ENCODE measurements at regions not wholly inside any gene's neighbourhood (a gene's known extent, or its start where the extent isn't known, plus 50 kb on each side); places are given as distances from the start of the nearest gene placed in this dataset.
"Not testable (repeated sequence)": the region's sequence is repeated elsewhere in the genome, so short reads cannot be mapped to it uniquely, and the experiment has no call there.

- DNase-seq (ENCODE audit: low read depth), result no peak
- TF ChIP-seq, protein P1, sequence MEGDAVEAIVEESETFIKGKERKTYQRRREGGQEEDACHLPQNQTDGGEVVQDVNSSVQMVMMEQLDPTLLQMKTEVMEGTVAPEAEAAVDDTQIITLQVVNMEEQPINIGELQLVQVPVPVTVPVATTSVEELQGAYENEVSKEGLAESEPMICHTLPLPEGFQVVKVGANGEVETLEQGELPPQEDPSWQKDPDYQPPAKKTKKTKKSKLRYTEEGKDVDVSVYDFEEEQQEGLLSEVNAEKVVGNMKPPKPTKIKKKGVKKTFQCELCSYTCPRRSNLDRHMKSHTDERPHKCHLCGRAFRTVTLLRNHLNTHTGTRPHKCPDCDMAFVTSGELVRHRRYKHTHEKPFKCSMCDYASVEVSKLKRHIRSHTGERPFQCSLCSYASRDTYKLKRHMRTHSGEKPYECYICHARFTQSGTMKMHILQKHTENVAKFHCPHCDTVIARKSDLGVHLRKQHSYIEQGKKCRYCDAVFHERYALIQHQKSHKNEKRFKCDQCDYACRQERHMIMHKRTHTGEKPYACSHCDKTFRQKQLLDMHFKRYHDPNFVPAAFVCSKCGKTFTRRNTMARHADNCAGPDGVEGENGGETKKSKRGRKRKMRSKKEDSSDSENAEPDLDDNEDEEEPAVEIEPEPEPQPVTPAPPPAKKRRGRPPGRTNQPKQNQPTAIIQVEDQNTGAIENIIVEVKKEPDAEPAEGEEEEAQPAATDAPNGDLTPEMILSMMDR (IDR thresholded peaks at IDR 0.05; ENCODE audit: insufficient read depth, low read depth, low read length, missing control alignments), result no peak
- H3K4me3 ChIP-seq (ENCODE audit: low read depth, low read length), result no peak overlapping the region
These were observed 164.0 kb upstream of the ZNF337 start for GRCh38 chr20:25860531-25861150.

DNA sequence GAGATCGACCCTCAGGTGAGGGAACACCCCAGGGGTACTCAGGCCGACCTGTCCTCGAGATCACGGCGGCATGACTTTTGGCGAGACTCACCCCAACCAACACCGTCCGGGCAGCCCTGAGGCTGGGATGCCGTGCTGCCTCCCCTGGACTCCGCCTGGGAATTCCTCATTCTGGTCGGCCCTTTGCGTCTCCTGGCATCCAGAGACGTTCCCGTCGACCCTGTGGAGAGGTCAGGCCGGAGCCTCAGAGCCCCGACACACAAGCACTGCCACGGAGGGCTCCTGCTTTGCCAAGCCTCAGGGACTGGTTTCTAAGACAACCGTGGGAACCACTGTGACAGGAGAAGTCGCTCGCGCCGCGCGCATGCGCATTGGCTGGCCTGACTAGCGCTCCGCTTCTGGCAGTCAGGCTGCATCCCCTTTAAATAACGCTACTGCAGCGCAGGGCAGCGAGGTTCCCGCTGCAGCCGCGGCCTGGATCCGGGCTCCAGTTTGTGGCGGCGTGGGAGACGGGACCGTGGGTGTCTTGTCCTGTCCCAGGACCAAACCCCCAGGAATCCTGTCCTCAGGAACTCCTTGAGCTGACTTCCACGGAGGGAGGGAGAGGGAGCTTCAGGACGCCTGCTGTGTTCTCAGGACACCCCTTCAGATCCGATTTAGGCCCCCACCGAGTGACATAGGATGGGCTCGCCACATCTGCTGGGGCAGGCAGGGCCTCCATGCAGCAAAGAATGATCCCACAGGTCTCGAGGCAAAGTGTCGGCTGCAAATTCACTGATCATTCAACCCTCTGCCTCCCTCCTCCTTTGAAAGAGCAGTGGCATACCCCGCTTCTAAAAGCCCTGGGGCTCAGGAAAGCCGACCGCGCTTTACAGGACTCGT is 163.2 kb upstream of the ZNF337 start:
- no peak overlapping the region for H3K4me3 ChIP-seq (ENCODE audit: low read depth, low read length)
- TF ChIP-seq, protein P1 (IDR thresholded peaks at IDR 0.05; ENCODE audit: insufficient read depth, low read depth, low read length, missing control alignments), result no peak
- DNase-seq (ENCODE audit: low read depth), result no peak

DNA sequence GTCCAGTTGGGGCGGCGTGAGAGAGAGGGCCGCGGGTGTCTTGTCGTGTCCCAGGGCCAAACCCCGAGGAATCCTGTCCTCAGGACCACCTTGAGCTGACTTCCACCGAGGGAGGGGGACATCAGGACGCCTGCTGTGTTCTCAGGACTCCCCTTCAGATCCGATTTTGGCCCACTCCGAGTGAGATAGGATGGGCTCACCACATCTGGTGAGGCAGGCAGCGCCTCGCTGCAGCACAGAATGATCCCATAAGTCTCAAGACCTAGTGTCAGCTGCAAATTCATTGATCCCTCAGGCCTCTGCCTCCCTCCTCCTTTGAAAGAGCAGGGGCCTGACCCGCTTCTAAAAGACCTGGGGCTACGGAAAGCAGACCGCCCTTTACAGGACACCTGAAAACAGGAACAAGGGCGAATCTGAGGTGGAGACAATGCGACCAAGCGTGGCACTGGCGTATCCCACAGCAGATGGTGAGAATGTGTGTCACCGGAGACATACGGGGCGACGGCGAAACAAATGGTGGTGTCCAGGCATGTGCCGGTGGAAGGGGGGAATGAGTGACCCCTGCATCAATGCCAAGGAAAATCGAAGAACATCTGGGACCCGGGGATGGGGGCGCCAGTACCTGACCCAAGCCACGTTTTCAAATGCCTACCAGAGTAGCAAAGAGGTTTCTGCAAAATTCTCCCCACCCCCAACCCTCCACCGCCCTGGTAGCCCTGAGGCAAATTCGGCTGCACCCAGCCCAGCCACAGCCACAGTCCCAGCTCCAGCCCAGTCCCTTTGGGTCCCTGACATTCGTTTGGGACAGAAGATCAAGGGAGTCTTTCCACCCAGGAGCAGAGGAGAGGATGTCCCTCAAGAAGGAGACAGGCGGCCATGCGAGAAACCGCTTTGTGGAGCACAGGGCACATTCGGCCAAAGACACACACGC is 162.1 kb upstream of the ZNF337 start:
- TF ChIP-seq, protein P1 (IDR thresholded peaks at IDR 0.05; ENCODE audit: insufficient read depth, low read depth, low read length, missing control alignments), result no peak
- no peak for DNase-seq (ENCODE audit: low read depth)
- H3K4me3 ChIP-seq (ENCODE audit: low read depth, low read length), result no peak overlapping the region

DNA sequence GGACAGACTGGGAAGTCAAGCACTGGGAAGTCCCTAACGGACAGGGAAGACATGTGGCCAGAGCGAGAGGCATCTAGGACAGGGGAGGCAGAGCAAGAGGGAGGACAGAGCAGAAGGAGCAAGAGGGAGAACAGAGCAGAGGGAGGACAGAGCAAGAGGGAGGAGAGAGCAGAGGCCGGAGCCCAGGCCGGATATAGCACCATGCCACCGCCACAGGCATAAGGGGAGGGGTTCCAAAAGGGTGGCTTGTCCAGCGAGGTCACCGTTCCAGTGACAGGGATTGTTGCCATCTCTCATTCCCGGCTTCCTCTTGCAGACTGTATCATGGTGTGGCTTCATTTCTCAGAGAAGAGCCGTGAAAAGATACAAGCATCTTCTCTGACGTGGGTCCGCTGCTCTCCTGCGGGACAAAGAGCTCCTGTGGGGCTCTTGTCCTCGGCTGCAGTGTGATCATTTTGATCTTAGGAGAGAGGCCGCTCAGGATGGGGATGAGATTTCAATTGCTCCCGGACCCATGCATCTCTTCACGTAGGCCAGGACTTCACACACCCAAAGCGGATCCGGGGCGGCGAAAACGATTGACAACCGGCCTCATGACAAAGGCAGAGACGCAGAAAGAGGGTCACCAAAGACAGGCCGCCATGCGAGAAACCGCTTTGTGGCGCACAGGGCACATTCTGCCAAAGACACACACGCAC is 160.6 kb upstream of the ZNF337 start:
- DNase-seq (ENCODE audit: low read depth); H3K4me3 ChIP-seq (ENCODE audit: low read depth, low read length): not testable (repeated sequence)

GRCh38 chr20:25856256-25856884 is 159.7 kb upstream of the ZNF337 start:
- DNase-seq (ENCODE audit: low read depth), result no peak
- H3K4me3 ChIP-seq (ENCODE audit: low read depth, low read length), result no peak overlapping the region
- TF ChIP-seq, protein P1 (IDR thresholded peaks at IDR 0.05; ENCODE audit: insufficient read depth, low read depth, low read length, missing control alignments), result no peak

DNA sequence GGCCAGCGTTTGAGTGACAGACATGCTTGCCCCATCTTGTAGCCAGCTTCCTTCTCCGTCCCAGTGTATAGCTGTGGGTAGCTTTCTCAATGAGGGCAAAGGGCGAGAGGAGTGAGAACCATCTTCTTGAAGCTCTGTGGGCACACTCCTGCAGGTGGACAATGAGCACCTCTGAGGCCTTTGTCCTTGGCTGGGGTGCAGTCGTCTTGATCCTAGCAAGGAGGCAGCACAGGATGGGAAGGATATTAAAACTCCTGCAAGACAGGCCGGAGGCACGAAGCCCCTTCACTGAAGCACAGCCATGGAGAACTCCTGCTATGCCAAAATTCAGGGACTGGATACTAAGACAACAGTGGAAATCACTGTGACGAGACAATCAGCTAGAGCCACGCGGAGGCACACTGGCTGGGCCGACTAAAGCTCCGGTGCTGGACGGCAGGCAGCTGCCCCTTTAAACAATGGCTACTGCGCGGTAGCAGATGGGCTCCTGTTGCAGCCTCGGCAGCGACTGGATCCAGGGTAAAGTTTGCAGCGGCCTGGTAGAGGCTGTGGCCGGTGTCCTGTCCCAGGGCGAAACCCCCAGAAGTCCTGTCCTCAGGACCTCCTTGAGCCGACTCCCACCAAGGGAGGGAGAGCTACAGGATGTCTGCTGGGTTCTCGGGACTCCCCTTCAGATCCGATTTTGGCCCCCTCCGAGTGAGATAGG is 159.0 kb upstream of the ZNF337 start:
- DNase-seq (ENCODE audit: low read depth); H3K4me3 ChIP-seq (ENCODE audit: low read depth, low read length): not testable (repeated sequence)

DNA sequence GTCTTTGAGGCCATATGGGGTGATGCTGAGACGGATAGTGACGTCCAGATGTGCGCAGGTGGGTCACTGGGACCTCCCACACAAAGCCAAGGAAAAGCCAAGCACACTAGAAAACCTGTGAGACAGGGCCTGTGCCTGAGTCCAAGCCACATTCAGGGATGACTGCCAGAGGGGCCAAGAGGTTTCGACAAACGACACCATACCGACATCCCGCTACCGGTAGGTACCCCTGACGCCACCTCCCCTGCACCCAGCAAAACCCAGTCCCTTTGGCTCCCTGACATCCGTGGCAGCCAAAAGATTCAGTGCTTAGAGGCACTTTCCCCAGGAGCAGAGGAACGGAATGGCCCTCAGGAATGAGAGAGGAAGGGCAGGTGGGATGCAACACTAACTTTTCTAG is 158.0 kb upstream of the ZNF337 start:
- DNase-seq (ENCODE audit: low read depth); H3K4me3 ChIP-seq (ENCODE audit: low read depth, low read length): not testable (repeated sequence)

DNA sequence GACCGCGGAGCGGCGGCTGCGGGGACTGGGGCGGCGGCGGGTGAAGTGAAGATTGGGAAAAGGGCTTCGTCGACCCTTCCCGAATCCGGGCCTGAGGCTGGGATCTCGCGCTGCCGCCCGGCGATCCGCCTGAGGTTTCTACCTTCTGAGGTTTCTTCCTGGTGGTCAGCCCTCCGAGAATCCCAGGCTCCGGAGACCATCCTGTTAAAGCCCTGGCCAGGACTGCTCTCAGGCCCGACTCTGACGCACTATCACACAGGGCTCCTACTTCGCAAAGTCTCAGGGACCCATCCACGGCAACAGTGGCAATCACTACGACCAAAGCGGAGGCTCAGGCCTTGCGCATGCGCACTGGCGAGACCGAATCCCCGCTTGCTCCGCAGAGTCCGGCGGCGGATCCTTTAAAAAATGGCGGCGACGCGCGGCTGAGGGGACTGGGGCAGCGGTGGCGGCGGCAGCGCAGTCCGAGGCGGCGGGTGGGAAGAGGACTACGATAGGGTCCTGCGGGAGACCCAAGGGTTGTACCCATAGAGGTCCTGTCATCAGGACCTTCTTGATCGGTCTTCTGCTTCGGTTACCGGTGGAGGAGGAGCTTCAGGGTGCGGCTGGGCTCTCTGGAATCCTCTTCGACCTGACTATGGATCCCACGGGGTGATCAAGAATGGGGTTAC is 157.2 kb upstream of the ZNF337 start:
- DNase-seq (ENCODE audit: low read depth), result peak; percentile 87
- peak overlapping the region; percentile 68 for H3K4me3 ChIP-seq (ENCODE audit: low read depth, low read length)

DNA sequence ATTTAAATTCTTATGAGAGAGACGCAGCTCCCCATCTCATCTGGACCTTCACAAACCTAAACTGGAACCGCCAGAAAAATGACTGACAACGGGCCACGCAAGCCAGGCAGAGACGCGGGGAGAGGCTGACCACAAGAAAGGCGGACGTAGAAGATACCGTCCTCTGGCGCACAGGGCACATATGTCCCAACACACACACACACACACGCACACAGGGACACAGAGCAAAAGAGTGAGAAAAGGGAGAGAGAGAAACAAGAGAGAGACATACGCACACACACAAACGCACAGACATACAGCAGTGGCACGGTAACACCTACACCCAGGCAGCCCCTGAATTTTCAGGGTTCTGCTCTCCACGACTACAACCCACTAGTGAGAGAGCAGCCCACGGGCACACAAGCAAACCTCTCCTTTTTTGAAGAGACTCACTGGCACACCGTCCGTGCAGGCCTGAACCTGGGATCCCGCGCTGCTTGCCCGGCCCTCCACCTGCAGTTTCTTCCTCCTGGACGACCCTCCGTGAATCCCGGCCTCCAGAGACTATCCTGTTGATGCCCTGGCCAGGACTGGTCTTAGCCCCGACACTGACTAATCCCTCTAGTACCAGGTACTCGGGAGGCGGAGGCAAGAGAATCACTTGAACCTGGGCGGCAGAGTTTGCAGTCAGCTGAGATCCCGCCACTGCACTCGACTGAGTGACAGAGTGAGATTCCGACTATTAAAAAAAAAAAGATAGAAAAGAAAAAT is 156.5 kb upstream of the ZNF337 start:
- peak overlapping the region; percentile 68 for H3K4me3 ChIP-seq (ENCODE audit: low read depth, low read length)
- DNase-seq (ENCODE audit: low read depth), result not testable (repeated sequence)

DNA sequence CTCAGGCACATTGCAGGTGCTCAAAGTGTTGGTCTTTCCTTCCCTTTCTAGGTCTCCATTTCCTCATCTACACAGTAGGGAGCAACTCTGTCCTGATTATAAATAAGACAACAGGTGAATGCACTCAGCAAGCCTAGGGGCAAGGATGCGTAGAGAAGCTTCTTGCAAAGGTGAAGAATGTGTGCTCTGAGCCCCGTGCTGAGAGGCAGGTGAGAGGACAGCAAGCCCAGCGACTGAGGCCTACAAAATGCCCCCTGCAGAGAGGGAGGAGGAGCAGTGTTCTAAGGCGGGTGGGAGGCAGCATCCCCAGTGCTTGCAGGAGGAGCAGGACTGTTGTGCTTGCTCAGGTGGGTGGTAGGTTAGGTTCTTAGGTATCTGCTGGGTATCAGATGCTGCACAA is 153.5 kb upstream of the ZNF337 start:
- not testable (repeated sequence) for H3K4me3 ChIP-seq (ENCODE audit: low read depth, low read length); DNase-seq (ENCODE audit: low read depth)
